ENCODE measurements at regions not wholly inside any gene's neighbourhood (a gene's known extent, or its start where the extent isn't known, plus 50 kb on each side); places are given as distances from the start of the nearest gene placed in this dataset.

- TF ChIP-seq CTCF (IDR thresholded peaks at IDR 0.05) (no peak), POLR2AphosphoS5 (IDR thresholded peaks at IDR 0.05; ENCODE audit: low read depth, low read length) (no peak), MAX (IDR thresholded peaks at IDR 0.05; ENCODE audit: low read depth) (no peak), NRF1 (IDR thresholded peaks at IDR 0.05; ENCODE audit: low read depth, low read length) (no peak), RCOR1 (IDR thresholded peaks at IDR 0.05; ENCODE audit: low read length) (no peak), NFIC (IDR thresholded peaks at IDR 0.05; ENCODE audit: borderline replicate concordance) (no peak), ELF1 (IDR thresholded peaks at IDR 0.05) (no peak), TEAD4 (IDR thresholded peaks at IDR 0.05; ENCODE audit: borderline replicate concordance, insufficient read depth) (no peak), EP300 (IDR thresholded peaks at IDR 0.05; ENCODE audit: borderline replicate concordance in 1 of 2, low read depth in 1 of 2, low read length in 1 of 2) (no peak), TAF1 (IDR thresholded peaks at IDR 0.05; ENCODE audit: borderline replicate concordance, low read depth, low read length) (no peak), SMC3 (IDR thresholded peaks at IDR 0.05; ENCODE audit: low read depth, low read length) (no peak), JUND (IDR thresholded peaks at IDR 0.05) (no peak), RAD21 (IDR thresholded peaks at IDR 0.05; ENCODE audit: low read length) (no peak), FOXM1 (IDR thresholded peaks at IDR 0.05; ENCODE audit: low read depth) (no peak)
Measured at GRCh38 chrX:134736356-134736755, 60.6 kb downstream of the PABIR2 start.

All from SK-N-SH (cell line).